ENCODE measurements at regions not wholly inside any gene's neighbourhood (a gene's known extent, or its start where the extent isn't known, plus 50 kb on each side); places are given as distances from the start of the nearest gene placed in this dataset.

DNA sequence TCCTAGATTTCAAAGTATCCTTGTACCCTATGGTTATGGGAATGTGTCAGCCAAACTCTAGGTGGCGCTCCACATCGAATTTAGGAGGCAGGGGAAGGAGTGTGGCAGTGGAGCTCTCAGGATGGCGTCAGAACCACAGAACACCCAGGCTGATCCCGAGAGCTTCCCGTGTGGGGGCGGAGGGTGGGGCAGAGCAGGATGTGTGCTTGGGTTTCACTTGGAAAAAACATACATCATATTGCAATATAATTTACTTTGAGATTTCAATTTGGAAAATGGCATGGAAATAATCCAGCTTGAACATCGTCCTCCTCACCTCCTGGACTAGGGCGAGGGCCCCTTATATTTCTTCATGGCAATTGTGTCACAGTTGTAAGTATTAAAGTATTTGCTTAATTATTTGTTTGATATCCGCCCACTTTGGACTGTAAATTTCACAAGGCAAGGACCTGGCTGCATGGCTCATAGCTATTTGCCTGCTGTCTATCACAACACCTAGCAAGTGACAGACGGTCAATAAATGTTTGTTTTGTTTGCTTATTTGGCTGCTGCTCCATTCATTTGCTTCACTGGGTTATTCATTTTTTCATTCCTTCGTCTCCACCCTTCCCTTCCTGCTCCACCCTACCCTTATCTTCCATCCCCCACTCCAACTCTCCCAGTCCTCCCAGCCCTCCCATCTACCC is 221.5 kb upstream of the HMGA2 start:
- Histone ChIP-seq H3K27me3 (ENCODE audit: control insufficient read depth in 2 of 2, insufficient read depth in 2 of 2, low read length in 2 of 2) (no peaks in the 10 kb centered on the region), H3K27ac (ENCODE audit: extremely low read depth, low read depth, low read length) (peak overlapping the region; percentile 50; the same call in 2 of the 3 replicates), H3K4me3 (peak overlapping the region; percentile 30), H4K20me1 (replicated peaks; ENCODE audit: control insufficient read depth, insufficient read depth, low read length) (no peaks in the 10 kb centered on the region), H3K79me2 (ENCODE audit: control insufficient read depth, insufficient read depth, low read length) (no peaks in the 10 kb centered on the region), H3K9ac (ENCODE audit: insufficient read depth in 1 of 2, low read depth in 2 of 2, low read length in 2 of 2) (peak overlapping the region in 1 of 2 experiments; percentile 46; a peak in 2 of 4 replicates), H2AFZ (ENCODE audit: low read depth, low read length) (peak overlapping the region; percentile 72), H3K36me3 (ENCODE audit: control insufficient read depth, insufficient read depth, low read length) (no peaks in the 10 kb centered on the region), H3K9me3 (replicated peaks; ENCODE audit: control insufficient read depth, insufficient read depth, low read depth, low read length) (peaks cover 2% of the 10 kb centered on the region; the same call in 1 of the 2 replicates), H3K4me1 (replicated peaks in 1 of 2; ENCODE audit: control insufficient read depth in 2 of 2, insufficient read depth in 2 of 2, low read length in 2 of 2) (peaks cover 0 to 9% of the 10 kb centered on the region in 2 experiments; a peak in 2 of 5 replicates), H3K9me1 (ENCODE audit: control insufficient read depth, insufficient read depth, low read length) (no peaks in the 10 kb centered on the region), H3K4me2 (ENCODE audit: insufficient read depth, low read length) (peak overlapping the region; percentile 83)
- ATAC-seq (peak; percentile 99), DNase-seq (ENCODE audit: extremely low read depth in 1 of 4, low spot score in 3 of 4) (peak; percentile 67 to 84 (median 77)), FAIRE-seq (peak; percentile 67)
- intact Hi-C loops (cut with micrococcal nuclease) (loop anchor here (1.0 to 5.0 kb wide), 4 partner anchors 45 to 381 kb away; no protein-coding TSS in a partner anchor), in situ Hi-C loops (cut with MboI) (no loop called here)
- 3% methylated on average over 9 of the region's 11 CpGs for WGBS (ENCODE audit: insufficient coverage, low coverage, missing lambda C conversion rate)
- POLR2A ChIA-PET = interaction anchor here (0.5 to 0.6 kb wide), 2 partner anchors 68 to 139 kb away, joined by 3 read pairs; no protein-coding TSS in a partner anchor
- BruUV-seq (replicated peaks) = TSS peak; percentile 67
- CTCF ChIA-PET (ENCODE audit: low intra/inter-chr PET ratio) = interaction anchor here (1.3 kb wide), 1 partner anchor 83 kb away, joined by 7 read pairs; no protein-coding TSS in a partner anchor
- TF ChIP-seq, protein P1, sequence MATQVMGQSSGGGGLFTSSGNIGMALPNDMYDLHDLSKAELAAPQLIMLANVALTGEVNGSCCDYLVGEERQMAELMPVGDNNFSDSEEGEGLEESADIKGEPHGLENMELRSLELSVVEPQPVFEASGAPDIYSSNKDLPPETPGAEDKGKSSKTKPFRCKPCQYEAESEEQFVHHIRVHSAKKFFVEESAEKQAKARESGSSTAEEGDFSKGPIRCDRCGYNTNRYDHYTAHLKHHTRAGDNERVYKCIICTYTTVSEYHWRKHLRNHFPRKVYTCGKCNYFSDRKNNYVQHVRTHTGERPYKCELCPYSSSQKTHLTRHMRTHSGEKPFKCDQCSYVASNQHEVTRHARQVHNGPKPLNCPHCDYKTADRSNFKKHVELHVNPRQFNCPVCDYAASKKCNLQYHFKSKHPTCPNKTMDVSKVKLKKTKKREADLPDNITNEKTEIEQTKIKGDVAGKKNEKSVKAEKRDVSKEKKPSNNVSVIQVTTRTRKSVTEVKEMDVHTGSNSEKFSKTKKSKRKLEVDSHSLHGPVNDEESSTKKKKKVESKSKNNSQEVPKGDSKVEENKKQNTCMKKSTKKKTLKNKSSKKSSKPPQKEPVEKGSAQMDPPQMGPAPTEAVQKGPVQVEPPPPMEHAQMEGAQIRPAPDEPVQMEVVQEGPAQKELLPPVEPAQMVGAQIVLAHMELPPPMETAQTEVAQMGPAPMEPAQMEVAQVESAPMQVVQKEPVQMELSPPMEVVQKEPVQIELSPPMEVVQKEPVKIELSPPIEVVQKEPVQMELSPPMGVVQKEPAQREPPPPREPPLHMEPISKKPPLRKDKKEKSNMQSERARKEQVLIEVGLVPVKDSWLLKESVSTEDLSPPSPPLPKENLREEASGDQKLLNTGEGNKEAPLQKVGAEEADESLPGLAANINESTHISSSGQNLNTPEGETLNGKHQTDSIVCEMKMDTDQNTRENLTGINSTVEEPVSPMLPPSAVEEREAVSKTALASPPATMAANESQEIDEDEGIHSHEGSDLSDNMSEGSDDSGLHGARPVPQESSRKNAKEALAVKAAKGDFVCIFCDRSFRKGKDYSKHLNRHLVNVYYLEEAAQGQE (IDR thresholded peaks at IDR 0.05; ENCODE audit: borderline replicate concordance) = peak; percentile 49; the same call in 1 of the 2 replicates
- TF ChIP-seq, protein P1 (CRISPR knock-in tag; IDR thresholded peaks at IDR 0.05; ENCODE audit: low read depth) = no peak
- TF ChIP-seq, protein P2, sequence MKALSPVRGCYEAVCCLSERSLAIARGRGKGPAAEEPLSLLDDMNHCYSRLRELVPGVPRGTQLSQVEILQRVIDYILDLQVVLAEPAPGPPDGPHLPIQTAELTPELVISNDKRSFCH (CRISPR knock-in tag; IDR thresholded peaks at IDR 0.05) = no peak
- TF ChIP-seq, protein P2 (tag; IDR thresholded peaks at IDR 0.05) = no peak
- no peak for TF ChIP-seq CTBP1 (IDR thresholded peaks at IDR 0.05; ENCODE audit: borderline replicate concordance)
- TF ChIP-seq KLF16 (IDR thresholded peaks at IDR 0.05) = no peak
- peak; percentile 47; the same call in 1 of the 2 replicates for TF ChIP-seq MYC (IDR thresholded peaks at IDR 0.05; ENCODE audit: low read depth, low read length)
- TF ChIP-seq MYC (CRISPR knock-in tag; IDR thresholded peaks at IDR 0.05; ENCODE audit: borderline replicate concordance, low read depth) = no peak
- TF ChIP-seq SMAD3 (CRISPR knock-in tag; conservative IDR thresholded peaks at IDR 0.05) = no peak
- TF ChIP-seq, protein P3, sequence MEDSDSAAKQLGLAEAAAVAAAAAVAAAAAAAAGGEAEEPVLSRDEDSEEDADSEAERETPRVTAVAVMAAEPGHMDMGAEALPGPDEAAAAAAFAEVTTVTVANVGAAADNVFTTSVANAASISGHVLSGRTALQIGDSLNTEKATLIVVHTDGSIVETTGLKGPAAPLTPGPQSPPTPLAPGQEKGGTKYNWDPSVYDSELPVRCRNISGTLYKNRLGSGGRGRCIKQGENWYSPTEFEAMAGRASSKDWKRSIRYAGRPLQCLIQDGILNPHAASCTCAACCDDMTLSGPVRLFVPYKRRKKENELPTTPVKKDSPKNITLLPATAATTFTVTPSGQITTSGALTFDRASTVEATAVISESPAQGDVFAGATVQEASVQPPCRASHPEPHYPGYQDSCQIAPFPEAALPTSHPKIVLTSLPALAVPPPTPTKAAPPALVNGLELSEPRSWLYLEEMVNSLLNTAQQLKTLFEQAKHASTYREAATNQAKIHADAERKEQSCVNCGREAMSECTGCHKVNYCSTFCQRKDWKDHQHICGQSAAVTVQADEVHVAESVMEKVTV (CRISPR knock-in tag; IDR thresholded peaks at IDR 0.05) = peak; percentile 24; the same call in 1 of the 2 replicates
- peak; percentile 55; the same call in 1 of the 2 replicates for TF ChIP-seq SMC3 (conservative IDR thresholded peaks at IDR 0.05; ENCODE audit: insufficient read depth, low read depth, low read length)
